H9 (cell line): ENCODE measurements at regions not wholly inside any gene's neighbourhood (a gene's known extent, or its start where the extent isn't known, plus 50 kb on each side); places are given as distances from the start of the nearest gene placed in this dataset.

Source experiments
- DNase-seq: peaks from one replicate; pipeline ENCODE4 v3.0.0-alpha.2; 2017
- H2AFZ ChIP-seq: one replicate; pipeline ENCODE4 v1.6.1; 2013; ENCODE audit warnings: mild to moderate bottlenecking, low read length, control low read depth, moderate library complexity
- H2AK5ac ChIP-seq: 2 replicates; pipeline ENCODE4 v1.6.1; 2013; ENCODE audit warnings: low read length, control low read depth, mixed read lengths; ENCODE audit not compliant: insufficient read length
- H2BK120ac ChIP-seq: one replicate; pipeline ENCODE4 v1.6.1; 2013; ENCODE audit warnings: low read depth, mild to moderate bottlenecking, low read length, control low read depth, inconsistent platforms; ENCODE audit not compliant: poor library complexity, severe bottlenecking
- H2BK12ac ChIP-seq: 2 replicates; pipeline ENCODE4 v1.6.1; 2013; ENCODE audit warnings: low read length, control low read depth, mixed read lengths, low read depth; ENCODE audit not compliant: insufficient read length
- H2BK15ac ChIP-seq: 2 replicates; pipeline ENCODE4 v1.6.1; 2013; ENCODE audit warnings: low read depth, low read length, control low read depth
- H2BK20ac ChIP-seq: one replicate; pipeline ENCODE4 v1.6.1; 2013; ENCODE audit warnings: low read depth, mild to moderate bottlenecking, low read length, control low read depth, inconsistent platforms; ENCODE audit not compliant: poor library complexity, severe bottlenecking
- H2BK5ac ChIP-seq: 2 replicates; pipeline ENCODE4 v1.6.1; 2013; ENCODE audit warnings: low read length, control low read depth, mixed read lengths; ENCODE audit not compliant: insufficient read length
- H3K14ac ChIP-seq: 2 replicates; pipeline ENCODE4 v1.6.1; 2013; ENCODE audit warnings: low read length, control low read depth; ENCODE audit not compliant: insufficient read depth
- H3K18ac ChIP-seq: 2 replicates; pipeline ENCODE4 v1.6.1; 2013; ENCODE audit warnings: low read depth, mild to moderate bottlenecking, mixed read lengths, low read length, control low read depth; ENCODE audit not compliant: insufficient read length
- H3K23ac ChIP-seq: 2 replicates; pipeline ENCODE4 v1.6.1; 2013; ENCODE audit warnings: low read length, control low read depth, mixed read lengths, low read depth; ENCODE audit not compliant: insufficient read length
- H3K23me2 ChIP-seq: 2 replicates; pipeline ENCODE4 v1.6.1; 2013; ENCODE audit warnings: low read depth, mild to moderate bottlenecking, mixed read lengths, low read length, control low read depth; ENCODE audit not compliant: insufficient read length, poor library complexity, severe bottlenecking
- H3K27ac ChIP-seq: 2 replicates; pipeline ENCODE4 v1.5.1; 2013; ENCODE audit warnings: low read length, control low read depth, mixed read lengths, low read depth; ENCODE audit not compliant: insufficient read length
- H3K27me3 ChIP-seq: 2 replicates; pipeline ENCODE4 v1.6.1; 2013; ENCODE audit warnings: low read length, control low read depth, inconsistent platforms; ENCODE audit not compliant: insufficient read depth
- H3K4ac ChIP-seq: 2 replicates; pipeline ENCODE4 v1.6.1; 2013; ENCODE audit warnings: low read depth, mild to moderate bottlenecking, control low read depth, inconsistent platforms, low read length, moderate library complexity
- H3K4me1 ChIP-seq: 2 replicates; pipeline ENCODE4 v1.6.1; 2013; ENCODE audit warnings: low read length, control low read depth, inconsistent platforms; ENCODE audit not compliant: insufficient read depth
- H3K4me2 ChIP-seq: 2 replicates; pipeline ENCODE4 v1.6.1; 2013; ENCODE audit warnings: low read length, control low read depth, mixed read lengths; ENCODE audit not compliant: insufficient read length, insufficient read depth
- H3K56ac ChIP-seq: 2 replicates; pipeline ENCODE4 v1.6.1; 2013; ENCODE audit warnings: low read depth, mild to moderate bottlenecking, mixed read lengths, low read length, control low read depth; ENCODE audit not compliant: insufficient read length
- H3K79me1 ChIP-seq: 2 replicates; pipeline ENCODE4 v1.6.1; 2013; ENCODE audit warnings: low read depth, mild to moderate bottlenecking, moderate library complexity, low read length, control low read depth, inconsistent platforms; ENCODE audit not compliant: insufficient read depth, poor library complexity, severe bottlenecking
- H3K79me2 ChIP-seq: 2 replicates; pipeline ENCODE4 v1.6.1; 2013; ENCODE audit warnings: low read length, control low read depth, inconsistent platforms; ENCODE audit not compliant: insufficient read depth
- H3K9ac ChIP-seq: 2 replicates; pipeline ENCODE4 v1.6.1; 2013; ENCODE audit warnings: low read length, control low read depth, mixed read lengths; ENCODE audit not compliant: insufficient read length; ENCODE audit errors: extremely low read depth
- H3K9me3 ChIP-seq: one replicate; pipeline ENCODE4 v1.6.1; 2013; ENCODE audit warnings: low read depth, low read length, inconsistent platforms; ENCODE audit not compliant: control insufficient read depth
- H3T11ph ChIP-seq: one replicate; pipeline ENCODE4 v1.6.1; 2013; ENCODE audit warnings: mild to moderate bottlenecking, low read length, control low read depth, inconsistent platforms
- H4K20me1 ChIP-seq: one replicate; pipeline ENCODE4 v1.6.1; 2013; ENCODE audit not compliant: control insufficient read depth, insufficient read length, insufficient read depth
- H4K5ac ChIP-seq: 2 replicates; pipeline ENCODE4 v1.6.1; 2013; ENCODE audit warnings: low read depth, mild to moderate bottlenecking, mixed read lengths, low read length, control low read depth; ENCODE audit not compliant: insufficient read length
- H4K8ac ChIP-seq: replicated peaks from 2 replicates; pipeline ENCODE4 v1.6.1; 2013; ENCODE audit warnings: low read length, control low read depth, mixed read lengths, low read depth; ENCODE audit not compliant: insufficient read length
- H4K91ac ChIP-seq: 2 replicates; pipeline ENCODE4 v1.6.1; 2013; ENCODE audit warnings: low read depth, mild to moderate bottlenecking, moderate library complexity, mixed read lengths, low read length, control low read depth; ENCODE audit not compliant: insufficient read length
- H3K27ac Mint-ChIP-seq, 3 experiments: 2 replicates in 2 of 3; 3 replicates in 1 of 3; pipeline ENCODE4 v1.8.0; 2020 to 2021; ENCODE audit warnings: mixed read lengths in 3 of 3, mild to moderate bottlenecking in 1 of 3, moderate library complexity in 1 of 3
- H3K27me3 Mint-ChIP-seq: 2 replicates; pipeline ENCODE4 v1.8.0; 2021; ENCODE audit warnings: low read depth, mild to moderate bottlenecking, moderate library complexity, mixed read lengths
- H3K36me3 Mint-ChIP-seq, 3 experiments: 2 replicates in 2 of 3; 3 replicates in 1 of 3; pipeline ENCODE4 v1.8.0; 2020 to 2021; ENCODE audit warnings: low read depth in 3 of 3, mixed read lengths in 3 of 3; ENCODE audit not compliant: insufficient read depth in 1 of 3
- H3K4me1 Mint-ChIP-seq, 2 experiments: 2 replicates each; pipeline ENCODE4 v1.8.0; 2020; ENCODE audit warnings: mixed read lengths in 2 of 2
- H3K4me3 Mint-ChIP-seq, 2 experiments: 2 replicates in 1 of 2; 3 replicates in 1 of 2; pipeline ENCODE4 v1.8.0; 2020 to 2021; ENCODE audit warnings: mild to moderate bottlenecking in 2 of 2, mixed read lengths in 2 of 2, moderate library complexity in 1 of 2
- H3K9me3 Mint-ChIP-seq, 2 experiments: 2 replicates in 1 of 2; 3 replicates in 1 of 2; pipeline ENCODE4 v1.8.0; 2020; ENCODE audit warnings: mild to moderate bottlenecking in 2 of 2, mixed read lengths in 2 of 2, moderate library complexity in 1 of 2
- WGBS: extraction: QIAGEN DNeasy Blood & Tissue Kit; methylation state at CpG from one replicate; pipeline ENCODE4 v1.1.7; 2013; ENCODE audit warnings: missing lambda C conversion rate, low lambda C conversion rate, mixed read lengths; ENCODE audit not compliant: insufficient read length; ENCODE audit errors: extremely low coverage; 5-methylcytosine and 5-hydroxymethylcytosine counted together
- TF ChIP-seq, protein P1 (sequence below): fragments of 200-600 bp; sonication (generic); conservative IDR thresholded peaks from 3 replicates; pipeline ENCODE4 v1.8.0; 2021; ENCODE audit warnings: antibody characterized with exemption, mild to moderate bottlenecking

DNA sequence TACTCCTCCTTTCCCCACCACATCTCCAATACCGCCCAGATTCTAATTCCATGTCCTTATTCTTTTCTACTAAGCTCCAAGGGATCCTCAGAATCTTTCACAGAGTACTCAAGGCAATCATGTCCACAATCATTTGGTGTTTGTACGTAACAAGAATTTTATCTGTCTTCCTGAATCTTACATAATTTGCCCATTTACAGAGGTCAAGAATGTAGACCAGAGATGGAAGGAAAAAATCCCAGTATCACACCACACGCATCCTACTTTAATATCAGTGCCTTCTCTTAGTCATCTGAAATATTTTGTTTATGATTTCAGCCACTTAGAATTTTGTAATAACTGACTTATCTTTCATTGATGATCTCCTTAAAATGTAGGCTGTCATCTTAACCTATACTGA lies 366.0 kb upstream of the LRRC7 start:
- H2BK12ac ChIP-seq, result no peak overlapping the region
- no peak overlapping the region for H2AFZ ChIP-seq
- no peaks in the 10 kb centered on the region for H3K79me2 ChIP-seq
- no peak overlapping the region for H3K18ac ChIP-seq
- no peak overlapping the region for H3K56ac ChIP-seq
- no peak overlapping the region for H2BK15ac ChIP-seq
- no peak overlapping the region for H3K27ac ChIP-seq
- no peak overlapping the region for H2BK120ac ChIP-seq
- H4K20me1 ChIP-seq, result no peaks in the 10 kb centered on the region
- Mint-ChIP-seq H3K9me3 (peaks cover 3 to 6% of the 10 kb centered on the region in 2 experiments; a peak in 2 of 5 replicates), H3K27me3 (no peaks in the 10 kb centered on the region; the same call in 1 of the 2 replicates), H3K4me3 (no peak overlapping the region), H3K36me3 (peaks cover 0 to 5% (median 4%) of the 10 kb centered on the region in 3 experiments; a peak in 4 of 7 replicates), H3K27ac (no peak overlapping the region), H3K4me1 (peaks cover 2 to 3% of the 10 kb centered on the region in 2 experiments; a peak in 2 of 4 replicates)
- no peak overlapping the region for H4K5ac ChIP-seq
- H2BK5ac ChIP-seq, result no peak overlapping the region
- no peak overlapping the region for H3K14ac ChIP-seq
- no peak overlapping the region for H2AK5ac ChIP-seq
- H3K9ac ChIP-seq, result no peak overlapping the region
- no peaks in the 10 kb centered on the region for H3K9me3 ChIP-seq
- H3K4me1 ChIP-seq, result no peaks in the 10 kb centered on the region
- H3K23me2 ChIP-seq, result no peaks in the 10 kb centered on the region
- no peak overlapping the region for H3K4ac ChIP-seq
- H3K4me2 ChIP-seq, result no peak overlapping the region
- no CpG with 5 or more reads among the region's 3 CpGs for WGBS
- H3T11ph ChIP-seq, result no peak overlapping the region
- DNase-seq, result no peak
- no peaks in the 10 kb centered on the region for H3K79me1 ChIP-seq
- H4K91ac ChIP-seq, result no peak overlapping the region
- no peak overlapping the region for H3K23ac ChIP-seq
- TF ChIP-seq, protein P1, sequence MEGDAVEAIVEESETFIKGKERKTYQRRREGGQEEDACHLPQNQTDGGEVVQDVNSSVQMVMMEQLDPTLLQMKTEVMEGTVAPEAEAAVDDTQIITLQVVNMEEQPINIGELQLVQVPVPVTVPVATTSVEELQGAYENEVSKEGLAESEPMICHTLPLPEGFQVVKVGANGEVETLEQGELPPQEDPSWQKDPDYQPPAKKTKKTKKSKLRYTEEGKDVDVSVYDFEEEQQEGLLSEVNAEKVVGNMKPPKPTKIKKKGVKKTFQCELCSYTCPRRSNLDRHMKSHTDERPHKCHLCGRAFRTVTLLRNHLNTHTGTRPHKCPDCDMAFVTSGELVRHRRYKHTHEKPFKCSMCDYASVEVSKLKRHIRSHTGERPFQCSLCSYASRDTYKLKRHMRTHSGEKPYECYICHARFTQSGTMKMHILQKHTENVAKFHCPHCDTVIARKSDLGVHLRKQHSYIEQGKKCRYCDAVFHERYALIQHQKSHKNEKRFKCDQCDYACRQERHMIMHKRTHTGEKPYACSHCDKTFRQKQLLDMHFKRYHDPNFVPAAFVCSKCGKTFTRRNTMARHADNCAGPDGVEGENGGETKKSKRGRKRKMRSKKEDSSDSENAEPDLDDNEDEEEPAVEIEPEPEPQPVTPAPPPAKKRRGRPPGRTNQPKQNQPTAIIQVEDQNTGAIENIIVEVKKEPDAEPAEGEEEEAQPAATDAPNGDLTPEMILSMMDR, result no peak
- H4K8ac ChIP-seq, result no peak overlapping the region
- no peaks in the 10 kb centered on the region for H3K27me3 ChIP-seq
- no peak overlapping the region for H2BK20ac ChIP-seq
